ENCODE measurements at regions not wholly inside any gene's neighbourhood (a gene's known extent, or its start where the extent isn't known, plus 50 kb on each side); places are given as distances from the start of the nearest gene placed in this dataset.

- no peak for TF ChIP-seq ATF2 (CRISPR knock-in tag; IDR thresholded peaks at IDR 0.05; ENCODE audit: borderline replicate concordance, low read depth)
- TF ChIP-seq OVOL2 (CRISPR knock-in tag; IDR thresholded peaks at IDR 0.05; ENCODE audit: borderline replicate concordance): no peak
- TF ChIP-seq ZSCAN18 (CRISPR knock-in tag; IDR thresholded peaks at IDR 0.05): no peak
- no peak for TF ChIP-seq ZBTB43 (CRISPR knock-in tag; IDR thresholded peaks at IDR 0.05)
Measured at GRCh38 chr2:236825989-236826510, 256.4 kb downstream of the ACKR3 start (continued).

GRCh38 chr2:236826606-236827156 lies 257.1 kb downstream of the ACKR3 start:
- ChIA-PET CTCF (no interaction called here), POLR2A (no interaction called here)
- Mint-ChIP-seq H3K4me3 (no peak overlapping the region), H3K36me3 (peaks cover 3% of the 10 kb centered on the region; the same call in 1 of the 2 replicates), H3K9me3 (peaks cover 13% of the 10 kb centered on the region), H3K4me1 (peaks cover 58% of the 10 kb centered on the region), H3K27me3 (ENCODE audit: low read depth) (peaks cover 11% of the 10 kb centered on the region; the same call in 1 of the 2 replicates), H3K27ac (no peak overlapping the region)
- DNase-seq (ENCODE audit: low spot score): no peak
- TF ChIP-seq MYBL2 (CRISPR knock-in tag; IDR thresholded peaks at IDR 0.05) (no peak), FOXK1 (CRISPR knock-in tag; IDR thresholded peaks at IDR 0.05) (no peak), FOXJ3 (CRISPR knock-in tag; IDR thresholded peaks at IDR 0.05; ENCODE audit: borderline replicate concordance) (no peak), GABPB1 (CRISPR knock-in tag; IDR thresholded peaks at IDR 0.05) (no peak), ZNF317 (CRISPR knock-in tag; IDR thresholded peaks at IDR 0.05; ENCODE audit: borderline replicate concordance, low read depth) (no peak), SMAD3 (CRISPR knock-in tag; IDR thresholded peaks at IDR 0.05; ENCODE audit: borderline replicate concordance) (no peak), SOX15 (CRISPR knock-in tag; IDR thresholded peaks at IDR 0.05) (no peak), ZNF396 (CRISPR knock-in tag; IDR thresholded peaks at IDR 0.05; ENCODE audit: borderline replicate concordance) (no peak), USF2 (CRISPR knock-in tag; IDR thresholded peaks at IDR 0.05) (no peak), MLX (CRISPR knock-in tag; IDR thresholded peaks at IDR 0.05) (no peak), CREM (CRISPR knock-in tag; IDR thresholded peaks at IDR 0.05) (no peak), E2F5 (CRISPR knock-in tag; IDR thresholded peaks at IDR 0.05) (no peak), TEAD1 (CRISPR knock-in tag; IDR thresholded peaks at IDR 0.05) (no peak), ZNF263 (CRISPR knock-in tag; IDR thresholded peaks at IDR 0.05; ENCODE audit: low read depth) (no peak)
- TF ChIP-seq, protein P1, sequence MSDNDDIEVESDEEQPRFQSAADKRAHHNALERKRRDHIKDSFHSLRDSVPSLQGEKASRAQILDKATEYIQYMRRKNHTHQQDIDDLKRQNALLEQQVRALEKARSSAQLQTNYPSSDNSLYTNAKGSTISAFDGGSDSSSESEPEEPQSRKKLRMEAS (CRISPR knock-in tag; IDR thresholded peaks at IDR 0.05): no peak
- no peak for ATAC-seq
